HG02938 (cell line): ENCODE measurements at regions not wholly inside any gene's neighbourhood (a gene's known extent, or its start where the extent isn't known, plus 50 kb on each side); places are given as distances from the start of the nearest gene placed in this dataset.

Source experiments
- ATAC-seq: cut with Tn5 transposase; IDR thresholded peaks from one replicate; pipeline ENCODE4 v1.9.1; 2021; ENCODE audit warnings: mild to moderate bottlenecking, moderate library complexity; ENCODE audit not compliant: unreplicated experiment

GRCh38 chr3:72539856-72540255 is 308.4 kb downstream of the SHQ1 start:
- ATAC-seq = no peak

- peak; percentile 53 for ATAC-seq
Observed at GRCh38 chr3:72538070-72538745, 310.0 kb downstream of the SHQ1 start.

- ATAC-seq = no peak
Observed at GRCh38 chr3:72537448-72537847, 310.8 kb downstream of the SHQ1 start.

GRCh38 chr3:72536878-72537267 is 311.4 kb downstream of the SHQ1 start:
- no peak for ATAC-seq

GRCh38 chr3:72536206-72536877 is 311.9 kb downstream of the SHQ1 start:
- ATAC-seq = no peak

GRCh38 chr3:72535772-72536171 is 312.5 kb downstream of the SHQ1 start:
- ATAC-seq = no peak

GRCh38 chr3:72533591-72534473 is 314.4 kb downstream of the SHQ1 start:
- no peak for ATAC-seq

- no peak for ATAC-seq
Observed at GRCh38 chr3:72530426-72530825, 317.8 kb downstream of the SHQ1 start.

GRCh38 chr3:72529081-72529480 is 319.2 kb downstream of the SHQ1 start:
- no peak for ATAC-seq

GRCh38 chr3:72523429-72524151 is 324.7 kb downstream of the SHQ1 start:
- peak; percentile 88 for ATAC-seq

- ATAC-seq = peak; percentile 54
Observed at GRCh38 chr3:72520690-72521308, 327.4 kb downstream of the SHQ1 start.

- no peak for ATAC-seq
Observed at GRCh38 chr3:72519946-72520604, 328.2 kb downstream of the SHQ1 start.

- no peak for ATAC-seq
Observed at GRCh38 chr3:72517921-72518424, 330.3 kb downstream of the SHQ1 start.

- ATAC-seq = no peak
Observed at GRCh38 chr3:72517336-72517735, 330.9 kb downstream of the SHQ1 start.

- no peak for ATAC-seq
Observed at GRCh38 chr3:72516361-72516760, 331.9 kb downstream of the SHQ1 start.

GRCh38 chr3:72515941-72516340 is 332.3 kb downstream of the SHQ1 start:
- no peak for ATAC-seq

- no peak for ATAC-seq
Observed at GRCh38 chr3:72515281-72515680, 333.0 kb downstream of the SHQ1 start.

GRCh38 chr3:72510247-72510646 is 338.0 kb downstream of the SHQ1 start:
- no peak for ATAC-seq

- ATAC-seq = no peak
Observed at GRCh38 chr3:72505539-72506405, 342.5 kb downstream of the SHQ1 start.
